ENCODE measurements at regions not wholly inside any gene's neighbourhood (a gene's known extent, or its start where the extent isn't known, plus 50 kb on each side); places are given as distances from the start of the nearest gene placed in this dataset.

DNA sequence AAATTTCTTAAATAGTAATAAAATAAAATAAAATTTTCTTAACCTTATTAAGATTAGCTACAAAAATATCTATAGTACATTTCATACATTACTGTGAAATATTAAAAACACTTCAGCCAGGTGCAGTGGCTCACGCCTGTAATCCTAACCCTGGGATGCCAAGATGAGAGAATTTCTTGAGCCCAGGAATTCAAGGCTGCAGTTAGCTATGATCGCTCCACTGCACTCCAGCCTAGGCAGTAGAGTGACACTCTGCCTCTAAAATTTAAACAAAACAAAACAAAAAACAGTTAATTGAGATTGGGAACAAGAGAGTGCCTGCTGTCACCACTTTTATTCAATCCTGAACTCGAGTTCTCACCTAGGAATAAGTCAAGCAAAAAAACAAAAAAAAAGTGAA, 95.0 kb upstream of the CPNE8 start:
- TF ChIP-seq, protein P1, sequence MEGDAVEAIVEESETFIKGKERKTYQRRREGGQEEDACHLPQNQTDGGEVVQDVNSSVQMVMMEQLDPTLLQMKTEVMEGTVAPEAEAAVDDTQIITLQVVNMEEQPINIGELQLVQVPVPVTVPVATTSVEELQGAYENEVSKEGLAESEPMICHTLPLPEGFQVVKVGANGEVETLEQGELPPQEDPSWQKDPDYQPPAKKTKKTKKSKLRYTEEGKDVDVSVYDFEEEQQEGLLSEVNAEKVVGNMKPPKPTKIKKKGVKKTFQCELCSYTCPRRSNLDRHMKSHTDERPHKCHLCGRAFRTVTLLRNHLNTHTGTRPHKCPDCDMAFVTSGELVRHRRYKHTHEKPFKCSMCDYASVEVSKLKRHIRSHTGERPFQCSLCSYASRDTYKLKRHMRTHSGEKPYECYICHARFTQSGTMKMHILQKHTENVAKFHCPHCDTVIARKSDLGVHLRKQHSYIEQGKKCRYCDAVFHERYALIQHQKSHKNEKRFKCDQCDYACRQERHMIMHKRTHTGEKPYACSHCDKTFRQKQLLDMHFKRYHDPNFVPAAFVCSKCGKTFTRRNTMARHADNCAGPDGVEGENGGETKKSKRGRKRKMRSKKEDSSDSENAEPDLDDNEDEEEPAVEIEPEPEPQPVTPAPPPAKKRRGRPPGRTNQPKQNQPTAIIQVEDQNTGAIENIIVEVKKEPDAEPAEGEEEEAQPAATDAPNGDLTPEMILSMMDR (IDR thresholded peaks at IDR 0.05), result no peak
- TF ChIP-seq POLR2A (IDR thresholded peaks at IDR 0.05), result no peak
